H1 (cell line): ENCODE measurements at regions not wholly inside any gene's neighbourhood (a gene's known extent, or its start where the extent isn't known, plus 50 kb on each side); places are given as distances from the start of the nearest gene placed in this dataset.

ENCODE experiments used
- CTCF ChIA-PET: fragments of 300-600 bp; sonication (Branson Sonifier 250); formaldehyde crosslinking; loops from one replicate; lab custom pipeline; 2021; ENCODE audit not compliant: partially characterized antibody; lab: Charles Lee
- POLR2A ChIA-PET: fragments of 300-600 bp; sonication (Branson Sonifier 250); formaldehyde crosslinking; loops from one replicate; lab custom pipeline; 2021; ENCODE audit warnings: inconsistent platforms; ENCODE audit not compliant: partially characterized antibody; lab: Charles Lee
- DNase-seq, 2 experiments: peaks; one replicate each; pipeline versions ENCODE4 v3.0.0 to v3.0.0-alpha.2; 2010 to 2022; ENCODE audit warnings: low spot score in 2 of 2, low read depth in 1 of 2, mixed read lengths in 1 of 2
- FAIRE-seq: peaks from 2 replicates; lab custom pipeline; 2011; peaks lifted over from hg19 to GRCh38; lab: Jason Lieb, UNC
- H2AFZ ChIP-seq: 2 replicates; pipeline ENCODE4 v1.8.1; 2012; ENCODE audit warnings: low read length, inconsistent platforms
- H2AK5ac ChIP-seq: 2 replicates; pipeline ENCODE4 v1.6.1; 2013; ENCODE audit warnings: low read depth, low read length
- H2BK120ac ChIP-seq: replicated peaks from 2 replicates; pipeline ENCODE3; 2013; ENCODE audit warnings: low read depth, low read length, inconsistent platforms
- H2BK12ac ChIP-seq: 2 replicates; pipeline ENCODE4 v1.6.1; 2013; ENCODE audit warnings: low read depth, low read length
- H2BK15ac ChIP-seq: 2 replicates; pipeline ENCODE4 v1.6.1; 2013; ENCODE audit warnings: low read length
- H2BK20ac ChIP-seq: 2 replicates; pipeline ENCODE4 v1.6.1; 2013; ENCODE audit warnings: low read length
- H2BK5ac ChIP-seq: 2 replicates; pipeline ENCODE4 v1.6.1; 2013; ENCODE audit warnings: low read depth, low read length
- H3K14ac ChIP-seq: 2 replicates; pipeline ENCODE4 v1.6.1; 2013; ENCODE audit warnings: inconsistent platforms; ENCODE audit not compliant: insufficient read length
- H3K18ac ChIP-seq: 2 replicates; pipeline ENCODE4 v1.6.1; 2013; ENCODE audit warnings: low read length; ENCODE audit errors: extremely low read depth
- H3K23ac ChIP-seq: 2 replicates; pipeline ENCODE4 v1.6.1; 2013; ENCODE audit warnings: inconsistent platforms; ENCODE audit not compliant: insufficient read length
- H3K23me2 ChIP-seq: 2 replicates; pipeline ENCODE4 v1.6.1; 2013; ENCODE audit warnings: low read depth, low read length
- H3K27ac ChIP-seq: 2 replicates; pipeline ENCODE4 v1.6.1; 2011; ENCODE audit warnings: low read depth, low read length, inconsistent platforms
- H3K27me3 ChIP-seq, 4 experiments: replicated peaks in 1 of 4; 1 replicate in 1 of 4; 2 replicates in 3 of 4; pipeline versions ENCODE4 v1.6.1 to v1.8.1; 2011 to 2013; ENCODE audit warnings: low read length in 3 of 4, mild to moderate bottlenecking in 3 of 4, inconsistent platforms in 2 of 4, mixed read lengths in 2 of 4, moderate library complexity in 1 of 4; ENCODE audit not compliant: control insufficient read depth in 3 of 4, insufficient read depth in 3 of 4; ENCODE audit errors: extremely low read depth in 1 of 4
- H3K36me3 ChIP-seq, 4 experiments: 2 replicates each; pipeline versions ENCODE4 v1.6.1 to v1.8.1; 2011 to 2013; ENCODE audit warnings: mild to moderate bottlenecking in 4 of 4, low read length in 3 of 4, moderate library complexity in 2 of 4, control low read depth in 1 of 4, inconsistent platforms in 1 of 4; ENCODE audit not compliant: insufficient read depth in 4 of 4, control insufficient read depth in 2 of 4
- H3K4ac ChIP-seq: replicated peaks from 2 replicates; pipeline ENCODE3; 2013; ENCODE audit warnings: low read length, low read depth, mixed read lengths, inconsistent platforms; ENCODE audit not compliant: insufficient read length
- H3K4me1 ChIP-seq, 4 experiments: replicated peaks in 1 of 4; 1 replicate in 1 of 4; 2 replicates in 3 of 4; pipeline versions ENCODE4 v1.6.1 to v1.8.1; 2011 to 2013; ENCODE audit warnings: low read length in 3 of 4, inconsistent platforms in 2 of 4, mixed read lengths in 1 of 4; ENCODE audit not compliant: insufficient read depth in 4 of 4, control insufficient read depth in 3 of 4
- H3K4me2 ChIP-seq, 2 experiments: 2 replicates each; pipeline versions ENCODE4 v1.6.1 to v1.8.1; 2011 to 2013; ENCODE audit warnings: low read depth in 2 of 2, low read length in 2 of 2, control low read depth in 1 of 2, inconsistent platforms in 1 of 2, mild to moderate bottlenecking in 1 of 2; ENCODE audit not compliant: insufficient read depth in 1 of 2
- H3K4me3 ChIP-seq, 4 experiments: fragments of 200-600, 300-600 bp in 1 of 4; sonication (generic), shearing (Covaris generic), sonication (Bioruptor Twin) in 1 of 4; 2 replicates each; pipeline versions ENCODE4 v1.5.1 to v1.8.1; 2011 to 2016; ENCODE audit warnings: low read length in 4 of 4, low read depth in 3 of 4, control low read depth in 2 of 4, inconsistent platforms in 2 of 4, mild to moderate bottlenecking in 2 of 4, mixed read lengths in 1 of 4, moderate library complexity in 1 of 4; ENCODE audit not compliant: insufficient read depth in 2 of 4; ENCODE audit errors: extremely low read depth in 1 of 4
- H3K56ac ChIP-seq: replicated peaks from 2 replicates; pipeline ENCODE3; 2013; ENCODE audit warnings: low read depth, mild to moderate bottlenecking, mixed read lengths, low read length, inconsistent platforms; ENCODE audit not compliant: insufficient read length
- H3K79me1 ChIP-seq: 2 replicates; pipeline ENCODE4 v1.6.1; 2013; ENCODE audit warnings: low read depth, low read length, control low read depth
- H3K79me2 ChIP-seq, 2 experiments: 2 replicates each; pipeline versions ENCODE4 v1.6.1 to v1.8.1; 2012 to 2013; ENCODE audit warnings: low read length in 2 of 2, mild to moderate bottlenecking in 2 of 2, inconsistent platforms in 1 of 2; ENCODE audit not compliant: insufficient read depth in 2 of 2, control insufficient read depth in 1 of 2
- H3K9ac ChIP-seq, 4 experiments: replicated peaks in 1 of 4; 1 replicate in 1 of 4; 2 replicates in 3 of 4; pipeline versions ENCODE4 v1.6.1 to v1.8.1; 2011 to 2013; ENCODE audit warnings: low read depth in 3 of 4, low read length in 3 of 4, control low read depth in 2 of 4, mild to moderate bottlenecking in 2 of 4, moderate library complexity in 2 of 4, inconsistent platforms in 1 of 4; ENCODE audit errors: extremely low read depth in 1 of 4
- H3K9me3 ChIP-seq, 2 experiments: 2 replicates each; pipeline versions ENCODE4 v1.6.1 to v1.8.1; 2012 to 2013; ENCODE audit warnings: mild to moderate bottlenecking in 2 of 2, moderate library complexity in 2 of 2, control low read depth in 1 of 2, inconsistent platforms in 1 of 2, low read depth in 1 of 2, low read length in 1 of 2, mixed read lengths in 1 of 2; ENCODE audit not compliant: insufficient read depth in 2 of 2
- H4K20me1 ChIP-seq, 2 experiments: replicated peaks in 1 of 2; 2 replicates each; pipeline versions ENCODE3 to v1.8.1; 2011 to 2013; ENCODE audit warnings: inconsistent platforms in 2 of 2, low read length in 2 of 2, mild to moderate bottlenecking in 1 of 2; ENCODE audit not compliant: insufficient read depth in 2 of 2, control insufficient read depth in 1 of 2
- H4K5ac ChIP-seq: 2 replicates; pipeline ENCODE4 v1.6.1; 2013; ENCODE audit warnings: low read length, low read depth, mixed read lengths, inconsistent platforms; ENCODE audit not compliant: insufficient read length
- H4K8ac ChIP-seq: 2 replicates; pipeline ENCODE4 v1.8.0; 2013; ENCODE audit warnings: mild to moderate bottlenecking, moderate library complexity, low read length, inconsistent platforms; ENCODE audit not compliant: insufficient read depth; ENCODE audit errors: extremely low read depth
- H4K91ac ChIP-seq: replicated peaks from 2 replicates; pipeline ENCODE3; 2013; ENCODE audit warnings: low read length, mixed read lengths, inconsistent platforms; ENCODE audit not compliant: insufficient read length
- BRCA1 ChIP-seq: IDR thresholded peaks from 2 replicates; pipeline ENCODE4 v1.6.1; 2012; ENCODE audit warnings: low read depth, low read length, improper control_type of control experiment
- CBX5 ChIP-seq: fragments of 300-800, 300-1000 bp; sonication (generic); IDR thresholded peaks from 2 replicates; pipeline ENCODE4 v1.7.1; 2016; ENCODE audit warnings: antibody characterized with exemption, low read length, low read depth
- EP300 ChIP-seq, 2 experiments: IDR thresholded peaks; 1 replicate in 1 of 2; 2 replicates in 1 of 2; pipeline ENCODE4 v1.6.1; 2011 to 2012; ENCODE audit warnings: low read depth in 2 of 2, low read length in 2 of 2, mild to moderate bottlenecking in 2 of 2, borderline replicate concordance in 1 of 2, inconsistent platforms in 1 of 2, moderate library complexity in 1 of 2
- GABPA ChIP-seq: IDR thresholded peaks from 2 replicates; pipeline ENCODE4 v1.6.1; 2011; ENCODE audit warnings: mild to moderate bottlenecking, low read length, moderate library complexity, borderline replicate concordance; ENCODE audit not compliant: insufficient read depth
- MAFK ChIP-seq: IDR thresholded peaks from 2 replicates; pipeline ENCODE4 v1.6.1; 2012; ENCODE audit warnings: low read depth, mild to moderate bottlenecking, improper control_type of control experiment, low read length
- NANOG ChIP-seq: IDR thresholded peaks from 2 replicates; pipeline ENCODE4 v1.6.1; 2011; ENCODE audit warnings: low read length, low read depth, mild to moderate bottlenecking, inconsistent platforms; ENCODE audit not compliant: insufficient read depth, poor library complexity, severe bottlenecking
- PHF8 ChIP-seq: fragments of 200-600 bp; sonication (generic); conservative IDR thresholded peaks from 2 replicates; pipeline ENCODE4 v1.7.1; 2012; ENCODE audit warnings: low read depth, mild to moderate bottlenecking, inconsistent platforms, low read length, moderate library complexity
- POLR2A ChIP-seq, 2 experiments: IDR thresholded peaks; 1 replicate in 1 of 2; 2 replicates in 1 of 2; pipeline ENCODE4 v1.6.1; 2011; ENCODE audit warnings: low read depth in 2 of 2, low read length in 2 of 2, mild to moderate bottlenecking in 2 of 2; ENCODE audit errors: control extremely low read depth in 1 of 2
- SIRT6 ChIP-seq: IDR thresholded peaks from one replicate; pipeline ENCODE4 v1.7.1; 2012; ENCODE audit warnings: low read length, inconsistent platforms
- TAF1 ChIP-seq: IDR thresholded peaks from 2 replicates; pipeline ENCODE4 v1.6.1; 2011; ENCODE audit warnings: mild to moderate bottlenecking, low read depth, low read length
- WGBS, 2 experiments: shearing (Covaris generic) in 1 of 2; methylation state at CpG; one replicate each; pipeline versions ENCODE4 v1.1.6 to v1.1.7; 2013 to 2015; ENCODE audit warnings: low lambda C conversion rate in 2 of 2, mixed read lengths in 2 of 2, inconsistent platforms in 1 of 2, low coverage in 1 of 2, missing lambda C conversion rate in 1 of 2; ENCODE audit not compliant: insufficient replicate concordance in 2 of 2, insufficient coverage in 1 of 2, insufficient read length in 1 of 2; ENCODE audit errors: extremely low coverage in 1 of 2, missing lambda C conversion rate in 1 of 2; 5-methylcytosine and 5-hydroxymethylcytosine counted together

GRCh38 chrX:126027229-126027628 lies 138.9 kb downstream of the DCAF12L2 start:
- no peak overlapping the region for H3K56ac ChIP-seq
- CTCF ChIA-PET, result no interaction called here
- POLR2A ChIA-PET, result no interaction called here
- H3K4me1 ChIP-seq, result 0 out of 7 replicates have a peak, but pooled peaks cover 0 to 2% (median 0%) of the 10 kb centered on the region in 4 experiments
- no peaks in the 10 kb centered on the region for H3K79me1 ChIP-seq
- no peak overlapping the region; a peak in 1 of 4 replicates for H3K4me2 ChIP-seq
- H2AK5ac ChIP-seq, result no peak overlapping the region
- H2BK120ac ChIP-seq, result no peak overlapping the region
- no peaks in the 10 kb centered on the region for H4K20me1 ChIP-seq
- H3K27me3 ChIP-seq, result no peaks in the 10 kb centered on the region
- no peak overlapping the region for H2BK20ac ChIP-seq
- H3K27ac ChIP-seq, result no peak overlapping the region
- no peak for DNase-seq
- no peak overlapping the region for H4K5ac ChIP-seq
- no peak overlapping the region for H2BK12ac ChIP-seq
- no CpG with 5 or more reads among the region's 3 CpGs for WGBS, 2 experiments
- H3K23ac ChIP-seq, result no peak overlapping the region
- no peak overlapping the region for H2BK15ac ChIP-seq
- H2BK5ac ChIP-seq, result no peak overlapping the region
- H3K36me3 ChIP-seq, result no peaks in the 10 kb centered on the region
- H3K9ac ChIP-seq, result no peak overlapping the region
- H3K18ac ChIP-seq, result no peak overlapping the region
- H3K79me2 ChIP-seq, result no peaks in the 10 kb centered on the region
- H3K4ac ChIP-seq, result no peak overlapping the region
- TF ChIP-seq MAFK (no peak), CBX5 (no peak), TAF1 (no peak), PHF8 (no peak), POLR2A (IDR thresholded peaks at IDR 0.05; ENCODE audit: control extremely low read depth in 1 of 2, low read depth in 2 of 2, low read length in 2 of 2) (no peak), EP300 (IDR thresholded peaks at IDR 0.05; ENCODE audit: borderline replicate concordance in 1 of 2, low read depth in 2 of 2, low read length in 2 of 2) (no peak), NANOG (no peak), GABPA (no peak), SIRT6 (no peak), BRCA1 (no peak)
- no peak overlapping the region for H4K91ac ChIP-seq
- H4K8ac ChIP-seq, result no peak overlapping the region
- no peak overlapping the region for H3K4me3 ChIP-seq
- no peaks in the 10 kb centered on the region for H3K9me3 ChIP-seq
- H2AFZ ChIP-seq, result no peak overlapping the region
- no peak for FAIRE-seq
- H3K14ac ChIP-seq, result no peak overlapping the region
- H3K23me2 ChIP-seq, result no peaks in the 10 kb centered on the region
